Activated CD4-positive, alpha-beta T cell treated with anti-CD3 and anti-CD28 coated beads, Interleukin-10, Interleukin-2, amounts not matched to agents 100 ng/mL and 50 ng/mL, durations not matched to agents 16 hours and 8 hours (primary cell): ENCODE measurements at regions not wholly inside any gene's neighbourhood (a gene's known extent, or its start where the extent isn't known, plus 50 kb on each side); places are given as distances from the start of the nearest gene placed in this dataset.

Experiments
- DNase-seq: peaks from one replicate; pipeline ENCODE4 v3.0.0-alpha.2; 2020

- DNase-seq, result no peak
These were observed 131.9 kb downstream of the GLI2 start for GRCh38 chr2:120867290-120868241.

DNA sequence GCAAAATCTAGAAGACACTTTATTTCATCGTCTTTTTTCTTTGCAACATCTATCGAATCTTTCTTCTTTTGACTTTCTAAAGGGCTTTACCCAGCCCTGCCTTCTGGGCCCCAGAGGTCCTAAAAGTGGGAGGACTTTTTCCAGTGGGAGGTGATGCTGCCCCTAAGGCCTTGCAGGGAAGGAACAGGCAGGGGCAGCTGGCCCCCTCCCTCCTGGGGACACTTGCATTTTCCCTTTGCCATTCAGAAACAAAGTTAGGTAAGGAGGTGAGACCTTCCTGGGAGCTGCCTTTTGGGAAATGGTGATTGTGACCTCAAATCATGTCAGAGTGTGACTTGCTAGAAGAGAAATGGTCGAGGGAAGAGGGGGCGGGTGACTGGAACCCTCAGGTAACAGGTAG is 132.7 kb downstream of the GLI2 start:
- DNase-seq, result no peak

GRCh38 chr2:120869036-120869729 is 133.5 kb downstream of the GLI2 start:
- no peak for DNase-seq

- no peak for DNase-seq
These were observed 134.2 kb downstream of the GLI2 start for GRCh38 chr2:120869730-120870466.

- DNase-seq, result no peak
These were observed 134.8 kb downstream of the GLI2 start for GRCh38 chr2:120870467-120870788.

- DNase-seq, result no peak
These were observed 135.5 kb downstream of the GLI2 start for GRCh38 chr2:120871016-120871635.

GRCh38 chr2:120871881-120872620 is 136.4 kb downstream of the GLI2 start:
- DNase-seq, result no peak

- no peak for DNase-seq
These were observed 138.6 kb downstream of the GLI2 start for GRCh38 chr2:120873958-120874887.

DNA sequence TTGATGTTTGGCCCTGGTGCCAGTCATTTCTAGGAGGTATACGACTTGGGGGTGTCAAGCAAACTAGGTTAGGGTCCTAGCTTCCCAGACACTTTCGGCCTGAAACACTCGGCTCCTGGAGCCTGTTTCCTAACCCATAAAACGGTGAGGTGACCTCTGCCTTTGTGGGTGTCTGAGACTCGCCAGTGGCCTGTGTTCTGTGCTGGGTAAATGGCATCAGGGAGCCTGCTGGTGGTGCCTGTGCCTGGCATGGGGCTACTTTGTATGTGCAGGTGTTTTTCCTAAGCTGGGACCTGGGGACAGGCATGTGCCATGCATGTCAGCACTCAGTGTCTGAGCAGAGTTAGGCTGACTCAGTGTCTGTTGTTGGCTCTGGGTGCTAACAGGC is 139.2 kb downstream of the GLI2 start:
- DNase-seq, result no peak

GRCh38 chr2:120875431-120875830 is 139.8 kb downstream of the GLI2 start:
- DNase-seq, result no peak

DNA sequence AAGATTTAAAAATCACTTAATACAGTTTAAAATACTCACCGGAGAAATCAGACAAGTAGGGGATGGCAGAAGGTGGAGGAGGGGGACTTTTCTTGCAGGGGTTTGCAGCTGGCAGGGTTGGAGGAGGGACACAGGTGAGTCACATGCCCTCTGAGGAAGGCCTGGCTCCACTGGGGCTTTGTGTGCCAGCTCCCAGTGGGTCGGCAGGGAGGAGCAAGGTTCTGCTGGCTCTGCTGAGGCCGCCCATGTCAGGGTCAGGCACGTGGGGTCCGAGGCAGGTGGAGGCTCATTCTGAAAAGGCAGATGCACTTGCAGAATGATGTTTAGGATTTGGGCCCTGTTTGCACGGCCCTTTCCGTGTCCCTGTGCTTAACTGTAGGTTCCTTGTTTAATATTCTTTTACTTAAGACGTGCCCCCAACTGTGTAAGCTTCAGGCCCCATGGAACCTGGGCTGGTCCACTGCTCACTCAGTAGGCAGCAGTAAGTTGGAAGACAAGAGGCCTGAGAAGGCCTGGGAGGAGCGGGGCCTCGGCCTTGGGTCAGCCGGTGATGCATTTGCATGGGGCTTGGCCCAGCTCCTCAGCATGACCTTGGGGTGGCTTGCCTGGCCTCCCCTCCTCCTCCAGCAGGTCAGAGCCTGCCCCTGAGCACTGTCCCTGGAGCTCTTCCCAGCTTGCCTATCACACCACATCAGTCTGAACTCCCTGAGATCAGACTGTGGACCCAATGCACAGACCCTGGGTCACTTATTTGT is 141.0 kb downstream of the GLI2 start:
- no peak for DNase-seq

GRCh38 chr2:120877409-120877808 is 141.7 kb downstream of the GLI2 start:
- DNase-seq, result no peak

DNA sequence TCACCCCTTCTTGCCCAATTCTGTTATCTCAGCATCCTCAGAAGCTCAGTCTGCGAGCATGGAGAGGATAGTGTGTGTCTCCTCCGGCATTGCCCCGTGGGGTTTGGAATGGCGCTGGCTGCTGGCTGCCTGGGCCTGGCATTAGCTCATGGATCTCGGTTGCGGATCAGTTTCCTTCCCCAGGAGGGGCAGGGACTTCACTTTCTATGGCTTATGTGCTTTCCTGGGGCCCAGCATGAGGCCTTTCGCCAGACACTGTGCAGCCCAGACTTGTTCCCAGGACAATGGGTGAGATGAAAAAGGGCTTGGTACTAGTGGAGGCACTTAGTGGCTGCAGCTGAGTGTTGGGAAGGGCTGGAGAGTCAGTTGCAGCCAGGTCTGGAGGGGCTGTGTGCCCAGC is 143.3 kb downstream of the GLI2 start:
- DNase-seq, result no peak

DNA sequence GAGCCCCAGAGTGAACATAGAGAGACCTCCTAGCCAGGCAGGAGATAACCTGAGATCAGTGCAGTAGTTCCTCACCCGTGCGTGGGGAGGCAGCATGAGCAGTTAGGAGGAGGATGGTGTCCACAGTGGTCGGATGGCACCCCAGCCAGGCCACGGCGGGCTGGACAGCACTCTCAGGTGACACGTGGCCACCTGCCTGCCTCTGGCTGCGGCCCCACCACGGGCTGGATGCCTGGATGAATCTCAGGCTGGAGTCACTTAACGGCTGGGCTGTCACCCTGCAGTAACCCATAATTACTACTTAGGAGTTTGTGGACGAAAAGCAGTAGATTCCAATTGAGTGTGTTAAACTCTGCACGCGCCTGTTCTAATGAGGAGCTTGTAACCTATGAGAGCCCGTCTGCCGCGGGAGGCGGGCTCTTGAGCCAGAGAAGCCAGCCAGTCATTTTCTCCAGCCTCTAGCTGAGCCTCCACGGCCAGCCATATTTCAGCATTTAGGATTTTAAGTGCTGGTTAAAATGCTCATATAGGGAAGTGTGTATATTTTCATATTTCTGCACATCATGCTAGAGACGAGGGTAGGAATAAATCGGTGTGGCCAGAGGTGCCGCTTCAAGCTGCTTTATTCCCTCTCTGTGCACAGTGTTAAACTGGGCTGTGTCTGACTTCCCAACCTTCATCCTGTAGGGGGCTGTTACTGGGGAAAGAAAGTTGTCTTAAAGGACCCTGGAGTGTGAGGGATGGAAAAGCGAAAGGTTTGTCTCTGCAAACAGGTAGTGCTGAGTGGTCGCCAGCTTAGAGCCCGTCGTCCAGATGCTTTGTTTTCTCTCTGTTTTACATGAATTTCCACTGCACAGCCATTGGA is 144.0 kb downstream of the GLI2 start:
- no peak for DNase-seq

DNA sequence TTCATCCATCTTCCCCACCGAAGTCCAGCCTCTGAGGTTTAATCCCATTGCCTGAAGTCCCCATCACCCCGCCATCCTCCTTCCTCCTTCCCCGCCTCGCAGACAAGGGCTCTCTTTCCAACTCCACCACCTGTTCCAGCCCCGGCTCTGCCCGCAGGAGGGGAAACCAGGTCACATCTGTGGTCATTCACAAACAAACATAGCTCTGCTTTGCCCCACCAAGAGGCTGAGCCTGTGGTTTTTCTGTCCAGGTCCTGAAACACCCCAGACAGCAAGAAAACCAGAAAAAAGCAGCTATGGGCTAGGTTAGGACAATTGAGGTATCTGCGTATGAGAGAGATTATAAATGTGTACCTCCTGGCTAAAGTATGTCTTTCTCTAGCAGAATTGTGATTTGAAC is 144.7 kb downstream of the GLI2 start:
- DNase-seq, result no peak

- DNase-seq, result no peak
These were observed 146.5 kb downstream of the GLI2 start for GRCh38 chr2:120881981-120882788.

DNA sequence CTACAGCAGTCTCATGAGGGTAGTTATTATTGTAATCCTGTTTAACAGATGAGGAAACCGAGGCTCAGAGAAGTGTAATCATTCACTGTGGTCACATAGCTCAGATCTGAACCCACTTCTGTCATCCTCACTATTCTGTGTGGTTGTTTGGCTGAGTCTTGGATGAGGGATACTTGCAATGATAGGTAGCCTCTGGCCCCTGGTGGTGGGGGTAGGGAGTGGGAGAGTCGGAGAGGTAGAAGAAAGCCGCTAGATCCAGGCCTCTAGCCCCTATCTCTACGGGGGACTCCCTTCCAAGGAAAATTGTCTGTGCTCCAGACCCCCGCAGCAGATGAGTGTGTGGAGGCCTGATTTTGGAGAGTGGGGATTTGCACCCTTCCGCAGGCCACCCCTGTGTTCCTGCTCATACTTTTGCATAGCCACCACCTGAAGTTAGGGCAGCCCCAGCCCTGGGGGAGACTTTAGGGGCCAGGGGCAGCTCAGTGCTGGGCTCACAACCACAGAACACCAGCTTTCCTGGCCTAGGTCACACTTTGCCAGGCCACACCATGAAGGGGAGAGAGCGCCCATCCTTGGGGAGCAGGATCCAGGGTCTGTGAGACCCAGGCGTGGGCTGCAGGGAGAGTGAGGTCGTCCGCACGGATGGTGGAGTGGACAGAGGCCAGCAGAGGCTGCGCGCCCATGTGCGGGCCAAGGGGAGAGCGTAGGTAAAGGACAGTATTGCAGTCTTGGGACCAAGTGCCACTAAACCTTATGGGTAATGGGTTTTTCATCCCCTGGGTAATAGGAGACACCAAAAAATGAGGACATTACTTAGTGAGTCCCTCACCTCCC is 148.2 kb downstream of the GLI2 start:
- DNase-seq, result no peak
